ENCODE measurements at regions not wholly inside any gene's neighbourhood (a gene's known extent, or its start where the extent isn't known, plus 50 kb on each side); places are given as distances from the start of the nearest gene placed in this dataset.
"Not testable (repeated sequence)": the region's sequence is repeated elsewhere in the genome, so short reads cannot be mapped to it uniquely, and the experiment has no call there.

DNA sequence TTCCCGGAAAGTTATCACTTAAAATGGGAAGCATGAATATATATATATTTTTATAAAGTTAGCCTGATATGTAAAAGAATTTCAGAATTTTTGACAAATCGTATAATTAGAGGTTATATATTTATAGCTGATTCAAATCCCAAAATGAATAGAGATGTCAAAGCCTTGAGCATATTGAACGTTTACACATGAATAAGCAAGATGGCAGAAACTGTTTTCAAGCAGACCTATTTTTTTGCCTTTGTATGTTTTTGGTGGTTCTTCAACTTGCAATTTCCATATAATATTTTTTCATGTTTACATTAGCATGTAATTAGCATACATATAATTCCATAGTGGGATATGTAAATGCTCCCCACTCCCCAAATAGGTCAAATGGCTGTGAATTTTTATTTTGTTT is 189.9 kb downstream of the PRL start:
- no peak for DNase-seq (ENCODE audit: low spot score)

DNA sequence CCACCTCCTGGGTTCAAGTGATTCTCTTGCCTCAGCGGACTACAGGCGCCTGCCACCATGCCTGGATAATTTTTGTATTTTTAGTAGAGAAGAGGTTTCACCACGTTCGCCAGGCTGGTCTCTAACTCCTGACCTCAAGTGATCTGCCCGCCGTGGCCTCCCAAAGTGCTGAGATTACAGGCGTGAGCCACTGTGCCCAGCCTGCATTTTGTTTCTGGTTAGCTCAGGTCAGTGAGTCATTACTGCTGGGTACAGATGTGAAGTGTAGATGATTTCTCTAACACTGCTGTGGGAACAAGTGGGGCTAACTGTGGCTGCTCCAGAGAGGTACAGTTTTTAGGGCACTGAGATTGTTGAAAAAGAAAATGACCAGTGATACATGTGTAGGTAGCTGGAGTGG is 188.6 kb downstream of the PRL start:
- DNase-seq (ENCODE audit: low spot score): no peak

DNA sequence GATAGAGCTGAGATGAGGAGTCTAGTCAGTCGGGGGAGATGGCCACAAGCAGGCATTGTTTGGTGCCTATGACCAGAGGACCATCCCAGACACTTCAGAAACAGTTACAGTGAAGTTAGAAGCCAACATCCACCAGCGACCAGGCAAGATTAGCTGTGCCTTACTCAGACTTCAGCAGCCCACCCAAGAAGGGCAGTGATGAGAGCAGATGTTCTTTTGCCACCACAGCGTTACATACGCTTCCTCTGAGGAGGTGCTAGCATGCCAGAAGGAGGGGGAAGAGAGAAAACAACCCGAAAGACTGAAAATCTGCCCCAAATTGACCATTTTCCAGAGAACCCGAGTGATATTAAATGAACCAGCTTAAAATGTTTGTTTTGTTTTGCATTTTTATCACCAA is 186.8 kb downstream of the PRL start:
- no peak for DNase-seq (ENCODE audit: low spot score)

DNA sequence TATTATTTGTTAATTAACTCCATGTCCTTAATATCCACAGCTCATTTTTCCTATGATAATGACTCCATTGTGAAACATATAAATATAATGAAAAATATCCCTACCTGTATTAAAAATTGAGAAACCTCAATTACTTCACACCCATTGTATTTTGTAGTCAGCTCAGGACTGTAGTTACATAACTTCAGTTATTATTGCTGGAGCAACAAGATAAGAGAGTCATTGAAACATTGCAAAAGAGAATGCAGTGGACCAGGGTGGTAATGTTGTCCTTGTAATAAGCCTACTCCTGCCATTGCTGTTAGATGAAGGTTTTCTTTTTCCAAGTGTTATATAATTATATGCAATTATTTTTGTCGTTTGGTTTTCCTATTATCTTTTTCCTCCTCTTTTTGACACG is 184.4 kb downstream of the PRL start:
- DNase-seq (ENCODE audit: low spot score): no peak

DNA sequence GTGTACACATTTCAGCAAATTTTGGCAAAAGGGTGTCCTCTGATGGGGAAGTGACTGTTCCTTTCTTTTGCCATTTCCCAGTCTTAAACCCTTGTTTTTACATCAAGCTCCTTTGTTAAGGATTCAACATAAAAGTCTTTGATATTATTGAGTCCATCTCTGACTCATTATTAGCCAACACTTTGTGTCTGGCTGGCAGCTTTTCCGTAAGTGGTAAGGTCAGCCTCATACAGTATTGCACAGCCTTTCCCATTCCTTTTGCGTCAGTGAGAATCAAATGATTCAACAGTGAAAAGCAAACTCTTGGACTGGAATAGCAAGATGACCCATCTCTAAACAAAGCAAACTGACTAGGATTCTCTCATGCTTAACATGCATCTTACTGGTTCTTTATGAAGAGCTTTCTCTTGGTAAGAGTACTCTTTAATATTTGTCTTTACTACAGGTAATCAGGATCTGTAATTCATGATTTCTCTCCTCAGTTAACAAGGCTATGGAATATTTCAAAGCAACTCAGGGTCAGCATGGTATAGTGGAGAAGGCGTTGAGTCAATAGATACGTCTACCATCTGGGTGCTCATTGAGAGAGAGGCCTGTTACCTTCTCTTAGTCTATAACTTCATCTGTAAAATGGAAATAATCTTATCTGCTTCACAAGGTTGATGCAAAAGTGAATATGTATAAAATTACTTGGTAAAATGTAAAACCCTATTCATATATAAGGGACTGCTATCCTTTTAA is 183.6 kb downstream of the PRL start:
- DNase-seq (ENCODE audit: low spot score): no peak

DNA sequence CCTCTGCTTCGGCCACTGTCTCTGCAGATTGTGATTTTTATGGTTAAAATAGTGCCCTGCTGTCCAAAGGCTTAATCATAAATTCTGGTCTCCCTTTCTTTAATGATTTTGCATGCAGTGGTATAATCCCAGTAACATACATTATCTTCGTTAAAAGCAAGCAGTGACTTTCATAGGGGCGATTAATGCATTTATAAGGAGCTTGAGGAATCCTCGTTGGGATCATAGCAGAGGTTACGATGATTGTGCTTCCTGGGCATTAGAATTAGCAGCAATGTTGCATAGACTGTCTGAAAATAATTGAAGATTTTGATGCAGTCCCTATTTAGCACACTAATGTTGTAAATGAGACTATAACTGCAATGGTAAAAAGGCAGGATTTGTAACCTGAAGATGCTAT is 181.3 kb downstream of the PRL start:
- DNase-seq (ENCODE audit: low spot score): no peak

DNA sequence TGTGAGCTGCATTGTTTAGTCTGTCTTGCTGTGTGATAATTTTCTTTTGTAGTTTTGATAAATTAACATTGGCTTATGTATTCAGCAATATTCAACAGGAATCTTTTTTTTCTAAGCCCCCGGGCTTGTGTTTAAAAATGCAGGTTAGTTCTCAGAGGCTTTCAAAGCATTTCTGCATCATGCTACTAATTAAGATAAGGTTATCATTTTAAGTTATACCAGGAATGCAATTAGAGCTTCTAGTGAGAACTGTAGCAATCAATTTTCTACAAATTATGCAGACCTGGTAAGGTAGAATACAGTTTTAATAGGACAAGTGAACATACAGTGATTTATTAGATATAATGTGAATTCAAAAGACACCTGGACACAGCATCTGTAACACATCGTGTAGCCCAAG is 179.2 kb downstream of the PRL start:
- DNase-seq (ENCODE audit: low spot score): no peak

DNA sequence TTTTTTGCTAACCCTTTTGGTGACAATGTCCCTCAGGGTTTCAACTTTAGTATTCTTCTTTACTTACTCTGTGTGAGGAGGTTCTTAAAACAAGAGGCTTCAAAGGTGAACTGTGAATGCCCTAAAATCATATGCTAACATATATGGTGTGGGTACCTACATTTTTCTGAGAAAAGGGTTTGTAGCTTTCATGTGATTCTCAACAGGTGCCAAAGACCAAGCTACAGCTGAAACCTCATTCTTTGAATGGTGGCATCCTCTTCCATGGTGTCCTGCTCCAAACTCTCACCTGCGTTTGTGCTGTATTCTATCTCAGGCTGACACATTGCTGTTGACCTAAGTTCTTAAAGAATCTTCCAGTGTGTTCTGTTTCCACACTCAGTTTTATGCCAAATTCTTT is 177.3 kb downstream of the PRL start:
- no peak for DNase-seq (ENCODE audit: low spot score)

DNA sequence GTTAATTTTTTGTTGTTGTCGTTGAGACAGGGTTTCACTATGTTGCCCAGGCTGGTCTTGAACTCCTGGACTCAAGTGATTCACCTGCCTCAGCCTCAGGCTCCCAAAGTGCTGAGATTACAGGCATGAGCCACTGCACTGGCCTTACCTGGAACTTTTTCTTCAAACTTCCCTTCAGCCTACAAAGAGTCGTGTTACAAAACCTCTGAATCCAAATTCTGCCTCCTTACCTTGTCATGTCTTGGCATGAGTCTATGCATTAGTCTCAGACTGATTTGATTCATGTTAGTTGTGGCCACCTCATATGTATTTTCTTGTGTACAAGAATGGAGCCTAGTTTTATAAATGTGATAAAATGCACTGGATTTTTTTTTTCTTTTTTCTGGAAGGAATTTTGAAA is 172.1 kb downstream of the PRL start:
- DNase-seq (ENCODE audit: low spot score): no peak

DNA sequence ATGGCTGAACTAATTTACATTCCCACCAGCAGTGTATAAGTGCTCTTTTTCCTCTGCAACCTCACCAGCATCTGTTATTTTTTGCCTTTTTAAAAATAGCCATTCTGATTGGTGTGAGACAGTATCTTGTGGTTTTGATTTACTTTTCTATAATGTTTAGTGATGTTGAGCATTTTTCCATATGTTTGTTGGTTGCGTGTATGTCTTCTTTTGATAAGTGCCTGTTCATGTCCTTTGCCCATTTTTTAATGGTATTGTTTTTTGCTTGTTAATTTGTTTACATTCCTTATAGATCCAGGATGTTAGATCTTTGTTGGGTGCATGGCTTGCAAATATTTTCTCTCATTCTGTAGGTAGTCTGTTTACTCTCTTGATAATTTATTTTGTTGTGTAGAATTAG is 169.9 kb downstream of the PRL start:
- no peak for DNase-seq (ENCODE audit: low spot score)

DNA sequence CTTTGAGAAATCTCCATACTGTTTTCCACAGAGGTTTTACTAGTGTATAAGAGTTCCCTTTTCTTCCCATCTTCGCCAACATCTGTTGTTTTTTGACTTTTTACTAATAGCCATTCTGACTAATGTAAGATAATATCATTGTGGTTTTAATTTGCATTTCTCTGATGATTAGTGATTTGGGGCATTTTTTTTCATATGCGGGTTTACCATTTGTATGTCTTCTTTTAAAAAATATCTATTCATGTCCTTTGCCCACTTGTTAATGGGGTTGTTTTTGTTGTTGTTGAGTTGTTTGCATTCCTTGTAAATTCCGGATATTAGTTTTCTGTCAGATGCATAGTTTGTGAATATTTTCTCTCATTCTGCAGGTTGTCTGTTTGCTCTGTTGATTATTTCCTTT is 167.1 kb downstream of the PRL start:
- no peak for DNase-seq (ENCODE audit: low spot score)

DNA sequence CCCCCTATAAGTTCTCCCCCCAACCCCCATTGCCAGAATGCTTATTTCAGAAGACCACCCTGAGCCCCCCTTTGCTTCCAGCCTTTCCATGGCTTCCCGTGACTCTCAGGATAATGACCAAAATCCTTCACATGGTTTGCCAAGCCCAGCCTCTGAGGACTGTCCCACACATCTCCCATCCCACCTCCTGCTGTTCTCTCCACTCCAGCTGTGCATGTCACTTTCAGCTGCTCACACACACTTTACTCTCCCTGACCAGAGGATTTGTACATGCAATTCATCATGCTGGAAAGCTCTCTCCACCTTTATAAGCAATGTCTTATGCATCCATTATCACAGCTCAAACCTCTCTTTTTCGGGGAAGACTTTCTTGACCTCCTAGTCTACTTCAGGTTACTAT is 164.2 kb downstream of the PRL start:
- no peak for DNase-seq (ENCODE audit: low spot score)

DNA sequence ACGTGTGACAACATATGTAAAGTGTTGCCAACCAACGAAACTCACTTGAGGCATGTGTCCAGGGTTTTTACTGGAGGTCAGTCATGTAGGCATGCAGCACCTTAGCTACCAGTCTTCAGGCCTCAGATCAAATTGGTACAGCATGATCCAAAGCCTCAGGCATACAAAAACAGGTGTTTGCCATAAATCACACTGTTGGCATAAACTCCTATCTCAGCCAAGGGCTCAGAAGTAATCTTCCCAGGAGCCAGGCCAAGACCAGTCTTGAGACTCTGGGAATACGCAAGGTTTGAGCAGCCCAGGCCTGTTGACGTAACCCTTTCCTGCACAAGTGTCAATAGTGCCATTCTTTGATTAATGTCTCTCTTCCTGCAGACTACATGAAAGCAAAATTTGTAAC is 163.5 kb downstream of the PRL start:
- DNase-seq (ENCODE audit: low spot score): no peak

DNA sequence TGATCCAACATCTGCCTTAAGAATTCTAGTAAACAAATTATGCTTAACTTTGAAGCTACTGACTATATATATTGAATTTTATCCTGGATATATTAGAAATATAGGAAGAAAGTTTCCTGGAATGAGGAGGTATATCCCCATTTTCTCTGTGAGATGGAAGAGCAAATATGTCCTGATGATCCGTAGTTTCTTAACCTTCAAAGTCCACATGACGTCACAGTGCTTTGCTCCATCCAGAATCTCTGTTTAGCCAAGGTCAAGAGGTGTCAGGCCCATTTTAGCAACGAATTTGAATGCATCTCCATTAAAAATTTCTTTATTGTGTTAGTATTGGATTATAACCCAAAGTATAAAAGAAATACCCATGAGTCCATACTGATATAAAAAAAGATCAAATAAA is 162.5 kb downstream of the PRL start:
- no peak for DNase-seq (ENCODE audit: low spot score)

DNA sequence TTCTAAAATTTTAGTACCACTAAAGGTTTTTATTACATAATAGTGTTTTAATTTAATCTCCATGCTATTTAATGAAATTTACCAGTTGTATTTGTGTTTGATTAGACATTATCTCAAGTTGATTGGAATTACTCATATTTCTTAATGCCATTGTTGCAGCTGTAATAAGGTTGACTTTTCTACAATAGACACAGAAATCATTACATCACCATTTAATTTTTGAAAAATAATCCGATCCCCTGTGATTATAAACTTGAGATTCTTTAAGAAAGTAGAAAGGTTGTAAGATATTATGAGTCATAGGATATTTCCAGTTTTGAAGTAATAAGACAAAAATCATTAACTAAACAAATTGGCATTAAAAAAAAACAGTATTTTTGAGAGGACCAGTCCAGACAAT is 161.4 kb downstream of the PRL start:
- DNase-seq (ENCODE audit: low spot score): no peak

DNA sequence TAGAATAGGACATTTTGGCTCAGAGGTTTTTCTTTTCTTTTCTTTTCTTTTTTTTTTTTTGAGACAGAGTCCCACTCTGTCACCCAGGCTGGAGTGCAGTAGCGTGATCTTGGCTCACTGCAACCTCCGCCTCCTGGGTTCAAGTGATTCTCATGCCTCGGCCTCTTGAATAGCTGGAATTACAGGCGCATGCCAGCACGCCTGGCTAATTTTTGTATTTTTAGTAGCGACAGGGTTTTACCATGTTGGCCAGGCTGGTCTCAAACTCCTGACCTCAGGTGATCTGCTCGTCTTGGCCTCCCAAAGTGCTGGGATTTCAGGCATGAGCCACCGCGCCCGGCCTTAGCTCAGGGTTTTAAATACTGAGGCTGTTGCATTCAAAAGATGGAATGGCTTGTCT is 156.1 kb downstream of the PRL start:
- DNase-seq (ENCODE audit: low spot score): not testable (repeated sequence)

DNA sequence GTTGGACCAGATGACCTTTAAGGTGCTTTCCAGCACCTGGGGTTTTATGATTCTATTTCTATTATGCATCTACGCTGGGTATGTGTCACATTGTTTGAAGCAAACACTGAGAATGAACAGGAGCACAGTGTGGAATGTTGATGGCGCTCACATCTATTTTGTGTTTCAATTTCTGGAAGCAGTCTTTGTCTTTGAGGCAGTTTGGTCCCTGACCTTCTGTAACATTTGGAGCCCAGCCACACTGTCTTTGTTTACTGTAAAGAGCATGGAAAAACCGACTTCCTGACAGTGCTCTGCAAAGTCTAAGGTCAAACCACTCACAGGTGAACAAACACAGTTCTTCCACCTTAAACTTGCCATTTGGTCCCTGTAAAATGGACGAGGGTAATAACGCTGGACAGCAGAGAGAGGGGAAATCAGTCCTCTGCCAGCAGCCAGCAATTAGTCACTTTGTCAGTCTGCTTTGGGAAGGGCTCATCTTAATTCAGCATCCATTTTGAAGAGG is 155.5 kb downstream of the PRL start:
- DNase-seq (ENCODE audit: low spot score): no peak

DNA sequence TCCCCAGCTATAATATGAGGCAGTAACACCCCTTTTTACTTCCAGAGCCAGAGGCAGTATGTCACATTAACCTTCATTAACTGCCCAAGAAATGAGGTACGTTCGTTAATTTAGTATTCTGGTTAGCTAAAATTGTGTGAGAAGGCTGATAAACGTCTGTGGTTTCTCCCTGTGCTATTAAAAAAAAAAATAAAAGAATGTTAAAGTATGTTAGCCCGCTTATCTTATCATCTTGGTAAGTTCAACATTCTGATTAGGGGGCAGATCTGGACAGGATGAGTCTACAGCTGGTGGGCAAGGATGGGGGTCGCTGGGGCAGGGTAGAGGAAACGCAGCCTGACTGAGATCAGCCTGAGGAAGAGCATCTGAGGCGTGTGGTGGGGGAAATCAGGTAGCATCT is 154.0 kb downstream of the PRL start:
- no peak for DNase-seq (ENCODE audit: low spot score)

DNA sequence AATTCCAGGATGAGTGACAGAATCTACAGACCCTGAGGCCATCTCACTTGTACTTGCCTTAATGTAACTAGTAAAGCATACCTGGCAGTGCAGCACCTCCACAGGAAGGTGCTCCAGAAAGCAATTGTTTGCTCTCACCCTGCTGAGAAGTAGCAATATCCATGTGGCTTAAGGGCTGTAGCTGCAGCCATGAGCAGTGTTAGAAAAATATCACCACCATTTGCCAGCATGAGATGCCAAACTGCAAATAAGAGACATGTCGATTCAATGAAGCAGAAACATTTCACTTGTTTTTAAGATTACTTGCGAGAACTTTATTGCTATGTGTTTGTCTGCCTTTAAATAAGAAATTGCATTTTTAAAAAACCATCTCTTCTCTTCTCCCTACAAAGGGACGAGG is 151.5 kb downstream of the PRL start:
- no peak for DNase-seq (ENCODE audit: low spot score)

DNA sequence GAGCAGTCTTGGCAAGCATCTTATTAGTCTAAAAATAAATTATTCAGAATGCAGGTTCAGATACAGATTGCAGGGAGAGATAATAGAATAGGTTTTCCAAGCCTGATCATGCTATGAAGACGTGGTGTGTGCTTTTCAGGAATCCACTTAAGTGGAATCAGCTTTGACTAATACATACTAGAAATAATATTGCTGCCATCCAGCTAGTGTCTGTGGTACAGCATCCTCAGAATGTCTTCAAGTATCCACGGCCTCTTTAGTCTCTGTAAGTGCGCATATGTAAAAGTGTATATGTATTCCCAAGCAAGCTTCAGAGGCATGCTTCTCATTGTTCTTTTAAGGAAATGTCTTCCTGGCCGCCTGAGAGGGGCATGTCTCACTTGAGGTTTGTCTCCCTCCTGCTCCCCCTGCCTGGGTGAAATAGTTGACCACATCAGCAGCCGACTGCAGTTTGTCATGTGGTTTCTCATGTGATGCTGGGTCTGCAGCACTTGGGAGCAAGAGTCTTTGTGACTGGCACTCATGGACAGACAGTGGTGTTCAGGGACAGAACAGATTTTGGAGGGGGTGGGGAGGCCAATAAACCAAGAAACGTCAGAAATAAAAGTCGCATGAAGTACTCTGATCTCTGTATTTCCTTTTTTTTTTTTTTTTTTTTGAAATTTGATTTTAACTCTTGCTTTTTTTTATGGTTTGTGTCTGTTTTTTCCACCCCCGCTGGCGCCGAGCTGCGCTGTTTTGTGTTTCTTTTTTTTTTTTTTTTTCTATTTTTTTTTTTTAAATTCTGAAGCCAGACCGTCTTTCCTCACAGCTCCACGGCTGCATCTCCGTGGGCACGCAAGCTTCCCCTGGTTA is 150.8 kb downstream of the PRL start:
- DNase-seq (ENCODE audit: low spot score): peak; percentile 56

DNA sequence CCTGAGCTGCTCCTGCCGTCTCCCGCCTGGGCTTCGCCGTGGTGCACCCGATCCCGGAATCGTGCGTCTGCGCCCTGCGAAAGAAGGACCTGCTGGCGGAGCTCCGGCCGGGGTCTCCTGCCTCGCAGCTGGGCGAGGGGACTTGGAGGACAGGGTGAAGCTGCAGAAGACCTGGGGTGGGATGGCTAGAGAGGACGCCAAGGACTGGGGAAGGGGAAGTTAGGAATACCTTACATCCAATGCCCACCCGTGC is 150.2 kb downstream of the PRL start:
- DNase-seq (ENCODE audit: low spot score): no peak

DNA sequence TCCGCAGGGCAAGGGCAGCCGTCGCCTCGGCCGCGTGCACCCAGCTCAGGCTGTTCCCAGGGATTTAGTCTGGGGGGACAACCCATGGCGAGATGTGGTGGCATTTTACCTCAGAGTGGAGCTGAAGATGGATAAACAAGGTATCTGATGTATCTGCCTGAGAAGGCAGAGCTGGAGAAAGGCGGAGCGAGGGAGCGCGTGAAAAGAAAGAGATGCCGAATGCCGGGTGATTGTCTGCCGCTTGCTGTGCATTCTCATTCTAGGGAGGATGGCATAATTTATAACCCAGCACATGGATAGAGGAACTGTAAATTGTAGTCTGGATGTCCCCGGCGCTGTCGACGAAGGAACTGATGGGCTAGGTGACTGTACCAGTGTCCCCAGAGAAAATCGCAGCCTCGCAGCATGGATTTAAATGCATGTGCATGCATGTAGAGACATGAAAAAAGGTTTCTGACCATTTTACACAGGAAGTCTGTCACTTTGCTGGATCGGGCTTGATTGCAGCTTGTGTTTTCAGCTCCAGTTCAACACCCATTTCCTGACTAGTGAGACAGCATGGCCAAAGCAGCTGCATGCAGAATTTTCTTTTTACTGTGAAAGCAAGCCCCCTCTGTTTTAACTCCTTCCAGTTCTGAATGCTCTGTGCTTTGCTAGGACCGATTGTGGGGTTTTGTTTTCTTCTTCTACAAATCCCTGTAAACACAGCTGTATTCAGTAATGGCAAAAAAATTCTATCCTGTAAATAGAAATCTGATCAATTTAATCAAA is 149.7 kb downstream of the PRL start:
- DNase-seq (ENCODE audit: low spot score): no peak

Data from iPS-NIHi11 (cell line).